GM12873 (cell line): ENCODE measurements at regions not wholly inside any gene's neighbourhood (a gene's known extent, or its start where the extent isn't known, plus 50 kb on each side); places are given as distances from the start of the nearest gene placed in this dataset.

ENCODE experiments used
- CTCF ChIP-seq: IDR thresholded peaks from 2 replicates; pipeline ENCODE4 v1.5.1; 2012; ENCODE audit warnings: low read depth, mild to moderate bottlenecking, moderate library complexity, low read length, control low read depth; ENCODE audit not compliant: insufficient read depth; ENCODE audit errors: missing control alignments

GRCh38 chr4:127047930-127048329 lies 584.8 kb upstream of the INTU start:
- no peak for TF ChIP-seq CTCF

GRCh38 chr4:127048376-127049044 lies 584.2 kb upstream of the INTU start:
- no peak for TF ChIP-seq CTCF

GRCh38 chr4:127049526-127049925 lies 583.2 kb upstream of the INTU start:
- TF ChIP-seq CTCF = no peak

GRCh38 chr4:127052742-127053141 lies 580.0 kb upstream of the INTU start:
- no peak for TF ChIP-seq CTCF

GRCh38 chr4:127055357-127055756 lies 577.4 kb upstream of the INTU start:
- TF ChIP-seq CTCF = no peak

- TF ChIP-seq CTCF = no peak
Observed at GRCh38 chr4:127069675-127070074, 563.1 kb upstream of the INTU start.

GRCh38 chr4:127071443-127071842 lies 561.3 kb upstream of the INTU start:
- no peak for TF ChIP-seq CTCF
